Mesenteric fat pad (tissue), 1 donor: ENCODE measurements at regions not wholly inside any gene's neighbourhood (a gene's known extent, or its start where the extent isn't known, plus 50 kb on each side); places are given as distances from the start of the nearest gene placed in this dataset.

Source experiments
- DNase-seq: peaks from one replicate; pipeline ENCODE4 v3.0.0-alpha.2; 2020; ENCODE audit warnings: low spot score
- donor health status: DM: yes; HTN: yes; CAD: no.

- no peak for DNase-seq
Observed at GRCh38 chr5:144864118-144864517, 693.4 kb downstream of the KCTD16 start.

- DNase-seq: no peak
Observed at GRCh38 chr5:144857454-144857853, 686.8 kb downstream of the KCTD16 start.

GRCh38 chr5:144844086-144844485, 673.4 kb downstream of the KCTD16 start:
- DNase-seq: no peak

- no peak for DNase-seq
Observed at GRCh38 chr5:144832416-144832815, 661.7 kb downstream of the KCTD16 start.

- DNase-seq: no peak
Observed at GRCh38 chr5:144831650-144832049, 661.0 kb downstream of the KCTD16 start.

- no peak for DNase-seq
Observed at GRCh38 chr5:144822503-144822902, 651.8 kb downstream of the KCTD16 start.

- no peak for DNase-seq
Observed at GRCh38 chr5:144820278-144820677, 649.6 kb downstream of the KCTD16 start.

- no peak for DNase-seq
Observed at GRCh38 chr5:144815131-144815530, 644.5 kb downstream of the KCTD16 start.

- DNase-seq: no peak
Observed at GRCh38 chr5:144812763-144813162, 642.1 kb downstream of the KCTD16 start.

- no peak for DNase-seq
Observed at GRCh38 chr5:144800169-144800568, 629.5 kb downstream of the KCTD16 start.

GRCh38 chr5:144798595-144798994, 627.9 kb downstream of the KCTD16 start:
- DNase-seq: no peak

- no peak for DNase-seq
Observed at GRCh38 chr5:144794922-144795321, 624.2 kb downstream of the KCTD16 start.

- DNase-seq: no peak
Observed at GRCh38 chr5:144788556-144788955, 617.9 kb downstream of the KCTD16 start.

- no peak for DNase-seq
Observed at GRCh38 chr5:144788046-144788445, 617.4 kb downstream of the KCTD16 start.

GRCh38 chr5:144779368-144779767, 608.7 kb downstream of the KCTD16 start:
- DNase-seq: no peak

- no peak for DNase-seq
Observed at GRCh38 chr5:144778561-144778960, 607.9 kb downstream of the KCTD16 start.

- DNase-seq: no peak
Observed at GRCh38 chr5:144774197-144774596, 603.5 kb downstream of the KCTD16 start.

- no peak for DNase-seq
Observed at GRCh38 chr5:144773628-144774027, 603.0 kb downstream of the KCTD16 start.

GRCh38 chr5:144771802-144772201, 601.1 kb downstream of the KCTD16 start:
- DNase-seq: no peak

- DNase-seq: no peak
Observed at GRCh38 chr5:144742361-144742760, 571.7 kb downstream of the KCTD16 start.

GRCh38 chr5:144731786-144732185, 561.1 kb downstream of the KCTD16 start:
- no peak for DNase-seq

GRCh38 chr5:144712090-144712489, 541.4 kb downstream of the KCTD16 start:
- no peak for DNase-seq

GRCh38 chr5:144711172-144711571, 540.5 kb downstream of the KCTD16 start:
- DNase-seq: no peak

GRCh38 chr5:144710637-144711036, 540.0 kb downstream of the KCTD16 start:
- no peak for DNase-seq
